OCI-LY7 (cell line): ENCODE measurements at regions not wholly inside any gene's neighbourhood (a gene's known extent, or its start where the extent isn't known, plus 50 kb on each side); places are given as distances from the start of the nearest gene placed in this dataset. TPM values are rescaled to one million over a fixed set of nuclear protein-coding genes. Genes with fewer than 3 reads are reported as not detected.

ENCODE experiments used
- BruUV-seq: library from RNA; stranded (reverse); fragments of 400-500 nt; replicated peaks from 2 replicates; lab custom pipeline; 2021; lab: Mats Ljungman, UMichigan
- CTCF ChIA-PET: fragments of 300-600 bp; sonication (Branson Sonifier 250); formaldehyde crosslinking; loops from one replicate; lab custom pipeline; 2022; ENCODE audit warnings: antibody characterized with exemption; ENCODE audit not compliant: unreplicated experiment; lab: Charles Lee
- POLR2A ChIA-PET: fragments of 300-600 bp; sonication (Branson Sonifier 250); formaldehyde crosslinking; loops from one replicate; lab custom pipeline; 2022; ENCODE audit warnings: antibody characterized with exemption; lab: Charles Lee
- DNase-seq: peaks from one replicate; pipeline ENCODE4 v3.0.0-alpha.2; 2015; ENCODE audit warnings: low spot score
- H2AFZ ChIP-seq: fragments of 200-600 bp; sonication (generic), shearing (Covaris generic); 2 replicates; pipeline ENCODE4 v1.6.1; 2014; ENCODE audit warnings: mild to moderate bottlenecking, antibody characterized with exemption, low read length, moderate library complexity
- H3K27ac ChIP-seq: fragments of 200-600 bp; sonication (generic); 2 replicates; pipeline ENCODE4 v1.5.1; 2014; ENCODE audit warnings: mixed run types, low read depth, mild to moderate bottlenecking, moderate library complexity, low read length, inconsistent platforms; ENCODE audit not compliant: poor library complexity, severe bottlenecking
- H3K36me3 ChIP-seq: fragments of 200-600 bp; sonication (generic); 2 replicates; pipeline ENCODE4 v1.6.1; 2014; ENCODE audit warnings: mild to moderate bottlenecking, antibody characterized with exemption, low read length, moderate library complexity, mixed read lengths; ENCODE audit not compliant: insufficient read depth
- H3K4me1 ChIP-seq: fragments of 200-600 bp; sonication (generic); 2 replicates; pipeline ENCODE4 v1.5.1; 2014; ENCODE audit warnings: mild to moderate bottlenecking, low read length; ENCODE audit not compliant: insufficient read depth, poor library complexity, severe bottlenecking
- H3K4me2 ChIP-seq: fragments of 200-600 bp; sonication (generic); 2 replicates; pipeline ENCODE4 v1.6.1; 2014; ENCODE audit warnings: mild to moderate bottlenecking, low read length
- H3K4me3 ChIP-seq: fragments of 200-600 bp; sonication (generic); 2 replicates; pipeline ENCODE4 v1.5.1; 2014; ENCODE audit warnings: mild to moderate bottlenecking, low read depth, low read length; ENCODE audit not compliant: poor library complexity, severe bottlenecking
- H3K79me2 ChIP-seq: fragments of 200-600 bp; sonication (generic); 2 replicates; pipeline ENCODE4 v1.6.1; 2016; ENCODE audit warnings: low read depth, mild to moderate bottlenecking, low read length, moderate library complexity, mixed read lengths; ENCODE audit not compliant: insufficient read depth
- H3K9me2 ChIP-seq: fragments of 200-600 bp; sonication (generic); 2 replicates; pipeline ENCODE4 v1.6.1; 2016; ENCODE audit warnings: mild to moderate bottlenecking, low read length, mixed read lengths; ENCODE audit not compliant: insufficient read depth
- H3K9me3 ChIP-seq: fragments of 200-600 bp; sonication (generic); 2 replicates; pipeline ENCODE4 v1.6.1; 2014; ENCODE audit warnings: mild to moderate bottlenecking, mixed run types, low read length, mixed read lengths
- H4K20me1 ChIP-seq: fragments of 200-600 bp; sonication (generic); 2 replicates; pipeline ENCODE4 v1.6.1; 2014; ENCODE audit warnings: mild to moderate bottlenecking, antibody characterized with exemption, low read length, moderate library complexity, mixed read lengths; ENCODE audit not compliant: insufficient read depth
- EZH2phosphoT487 ChIP-seq: fragments of 200-600 bp; sonication (generic); IDR thresholded peaks from 2 replicates; pipeline ENCODE4 v1.6.1; 2018; ENCODE audit warnings: low read depth, borderline replicate concordance, mild to moderate bottlenecking, mixed run types, antibody characterized with exemption, low read length, moderate library complexity, mixed read lengths
- intact Hi-C: fragments of 100-400 bp; cut with micrococcal nuclease; formaldehyde crosslinking; loops from one replicate; pipeline ENCODE4 v1.10.0; 2022; ENCODE audit not compliant: unreplicated experiment
- small RNA-seq: library from RNA; depleted of rRNA; stranded (forward); fragments of <200 nt; gene quantifications from one replicate; pipeline ENCODE3, GENCODE V24; 2014
- TF ChIP-seq, protein P1 (sequence below): fragments of 200-600 bp; sonication (generic); conservative IDR thresholded peaks from 2 replicates; pipeline ENCODE4 v1.5.1; 2014; ENCODE audit warnings: mild to moderate bottlenecking, antibody characterized with exemption, low read length, moderate library complexity, mixed read lengths

DNA sequence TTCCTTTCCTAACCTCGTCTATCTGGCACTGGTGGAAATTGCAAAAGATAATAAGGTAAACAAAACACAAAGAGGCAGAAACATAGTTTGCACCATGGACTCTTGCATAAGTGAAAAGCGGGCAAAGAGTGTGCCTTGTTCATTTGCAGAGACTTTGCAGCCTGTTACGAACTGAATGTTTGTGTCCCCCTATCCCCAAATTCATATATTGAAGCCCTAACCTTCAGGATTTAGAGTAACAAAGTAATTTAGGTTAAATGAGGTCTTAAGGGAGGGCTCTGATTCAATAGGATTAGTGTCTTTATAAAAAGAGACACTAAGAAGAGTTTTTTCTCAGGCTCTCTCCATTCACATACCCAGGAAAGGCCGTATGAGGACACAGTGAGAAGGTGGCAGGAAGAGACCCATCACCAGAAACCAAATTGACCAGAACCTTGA, 52.1 kb upstream of the FAM169A start:
- no peaks in the 10 kb centered on the region for H3K36me3 ChIP-seq
- CTCF ChIA-PET: no interaction called here
- H4K20me1 ChIP-seq: no peaks in the 10 kb centered on the region
- TF ChIP-seq, protein P1, sequence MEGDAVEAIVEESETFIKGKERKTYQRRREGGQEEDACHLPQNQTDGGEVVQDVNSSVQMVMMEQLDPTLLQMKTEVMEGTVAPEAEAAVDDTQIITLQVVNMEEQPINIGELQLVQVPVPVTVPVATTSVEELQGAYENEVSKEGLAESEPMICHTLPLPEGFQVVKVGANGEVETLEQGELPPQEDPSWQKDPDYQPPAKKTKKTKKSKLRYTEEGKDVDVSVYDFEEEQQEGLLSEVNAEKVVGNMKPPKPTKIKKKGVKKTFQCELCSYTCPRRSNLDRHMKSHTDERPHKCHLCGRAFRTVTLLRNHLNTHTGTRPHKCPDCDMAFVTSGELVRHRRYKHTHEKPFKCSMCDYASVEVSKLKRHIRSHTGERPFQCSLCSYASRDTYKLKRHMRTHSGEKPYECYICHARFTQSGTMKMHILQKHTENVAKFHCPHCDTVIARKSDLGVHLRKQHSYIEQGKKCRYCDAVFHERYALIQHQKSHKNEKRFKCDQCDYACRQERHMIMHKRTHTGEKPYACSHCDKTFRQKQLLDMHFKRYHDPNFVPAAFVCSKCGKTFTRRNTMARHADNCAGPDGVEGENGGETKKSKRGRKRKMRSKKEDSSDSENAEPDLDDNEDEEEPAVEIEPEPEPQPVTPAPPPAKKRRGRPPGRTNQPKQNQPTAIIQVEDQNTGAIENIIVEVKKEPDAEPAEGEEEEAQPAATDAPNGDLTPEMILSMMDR: no peak
- TF ChIP-seq EZH2phosphoT487: no peak
- POLR2A ChIA-PET: no interaction called here
- intact Hi-C loops: no loop called here
- no peaks in the 10 kb centered on the region for H3K79me2 ChIP-seq
- H3K9me3 ChIP-seq: no peaks in the 10 kb centered on the region
- no peak for DNase-seq
- no peak overlapping the region for H3K4me3 ChIP-seq
- H2AFZ ChIP-seq: no peak overlapping the region
- H3K27ac ChIP-seq: no peak overlapping the region
- no peaks in the 10 kb centered on the region for H3K4me1 ChIP-seq
- H3K9me2 ChIP-seq: no peaks in the 10 kb centered on the region
- no peak overlapping the region for H3K4me2 ChIP-seq
- no TSS peak for BruUV-seq

DNA sequence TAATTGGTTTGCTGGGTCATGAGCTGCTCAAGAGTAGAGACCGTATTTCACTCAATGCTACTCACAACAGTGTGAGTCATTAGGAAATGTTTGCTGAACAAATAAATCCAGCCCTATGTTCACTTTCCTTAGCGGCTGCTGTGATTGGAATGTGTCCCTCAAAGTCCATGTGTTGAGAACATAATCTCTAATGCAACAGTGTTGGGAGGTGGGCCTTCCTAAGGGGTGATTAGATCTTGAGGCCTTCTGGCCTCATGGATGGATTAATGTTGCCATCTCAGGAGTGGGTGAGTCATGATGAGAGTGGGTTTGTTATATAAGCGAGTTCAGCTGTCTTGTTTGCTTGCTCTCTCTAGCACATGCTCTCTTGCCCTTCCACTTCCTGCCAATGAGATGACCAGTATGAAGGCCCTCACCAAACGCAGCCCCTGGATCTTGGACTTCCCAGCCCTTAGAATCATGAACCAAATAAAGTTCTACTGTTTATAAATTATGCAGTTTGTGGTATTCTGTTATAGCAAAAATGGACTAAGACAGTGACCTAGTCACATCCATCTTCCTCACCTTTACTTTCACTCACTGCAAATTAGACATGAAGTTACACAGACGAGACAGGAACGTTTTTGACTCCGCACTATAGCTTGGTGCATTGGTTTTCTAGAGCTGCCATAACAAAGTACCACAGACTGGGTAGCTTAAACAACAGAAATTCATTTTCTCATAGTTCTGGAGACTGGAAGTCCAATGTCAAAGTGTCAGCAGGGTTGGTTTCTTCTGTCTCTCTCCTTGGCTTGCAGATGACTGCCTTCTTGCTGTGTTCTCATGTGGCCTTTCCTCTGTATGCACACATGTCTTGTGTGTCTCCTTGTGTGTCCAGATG, 50.9 kb upstream of the FAM169A start:
- no TSS peak for BruUV-seq
- Histone ChIP-seq H3K4me1 (no peaks in the 10 kb centered on the region), H4K20me1 (no peaks in the 10 kb centered on the region), H3K4me2 (no peak overlapping the region), H3K36me3 (no peaks in the 10 kb centered on the region), H3K79me2 (no peaks in the 10 kb centered on the region), H3K9me2 (no peaks in the 10 kb centered on the region), H3K9me3 (no peaks in the 10 kb centered on the region), H3K27ac (no peak overlapping the region), H3K4me3 (no peak overlapping the region), H2AFZ (no peak overlapping the region)
- TF ChIP-seq, protein P1: no peak
- no peak for TF ChIP-seq EZH2phosphoT487
- intact Hi-C loops: no loop called here
- CTCF ChIA-PET: no interaction called here
- no peak for DNase-seq
- POLR2A ChIA-PET: no interaction called here

Small RNA genes in the stretch of these regions (small RNA-seq; reads per million reads assigned to genes)
- not detected for gene AC116337.2
